ENCODE measurements at regions not wholly inside any gene's neighbourhood (a gene's known extent, or its start where the extent isn't known, plus 50 kb on each side); places are given as distances from the start of the nearest gene placed in this dataset.
"Not testable (repeated sequence)": the region's sequence is repeated elsewhere in the genome, so short reads cannot be mapped to it uniquely, and the experiment has no call there.

- H3K27ac ChIP-seq, result no peak overlapping the region
- no peak overlapping the region for H3K4me3 ChIP-seq
- TF ChIP-seq POLR2A (IDR thresholded peaks at IDR 0.05) (no peak), CTCF (IDR thresholded peaks at IDR 0.05) (no peak), EP300 (IDR thresholded peaks at IDR 0.05) (no peak)
- no peaks in the 10 kb centered on the region for H3K36me3 ChIP-seq
- WGBS, 3 donors, result 60 to 86% (median 85%) methylated on average over 3 of the region's 3 CpGs
- H3K4me1 ChIP-seq (ENCODE audit: insufficient read depth), result no peaks in the 10 kb centered on the region
- no peak for DNase-seq
- intact Hi-C loops (cut with DNase I), result no loop called here
- H3K9me3 ChIP-seq, result no peaks in the 10 kb centered on the region
- H3K27me3 ChIP-seq, result no peaks in the 10 kb centered on the region
Measured at GRCh38 chr5:60473654-60474053, 226.3 kb downstream of the DEPDC1B start.

- H3K27me3 ChIP-seq; H3K4me3 ChIP-seq; H3K36me3 ChIP-seq; intact Hi-C loops (cut with DNase I); H3K9me3 ChIP-seq; H3K4me1 ChIP-seq (ENCODE audit: insufficient read depth); DNase-seq; H3K27ac ChIP-seq: not testable (repeated sequence)
Measured at GRCh38 chr5:60473027-60473426, 226.9 kb downstream of the DEPDC1B start.

DNA sequence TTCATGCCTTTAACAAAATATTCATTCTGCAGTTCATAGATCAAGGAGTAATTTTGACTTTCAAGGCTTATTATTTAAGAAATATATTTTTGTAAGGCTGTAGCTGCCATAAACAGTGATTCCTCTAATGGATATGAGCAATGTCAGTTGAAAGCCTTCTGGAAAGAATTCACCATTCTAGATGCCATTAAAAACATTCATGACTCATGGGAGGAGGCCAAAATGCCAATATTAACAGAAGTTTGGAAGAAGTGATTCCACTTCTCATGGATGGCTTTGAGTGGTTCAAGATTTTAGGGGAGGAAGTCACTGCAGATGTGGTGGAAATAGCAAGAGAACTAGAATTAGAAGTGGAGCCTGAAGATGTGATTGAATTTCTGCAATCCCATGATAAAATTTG, 229.1 kb downstream of the DEPDC1B start:
- no peak for TF ChIP-seq CTCF (IDR thresholded peaks at IDR 0.05)
- TF ChIP-seq EP300 (IDR thresholded peaks at IDR 0.05), result no peak
- no peak for TF ChIP-seq POLR2A (IDR thresholded peaks at IDR 0.05)
- Histone ChIP-seq H3K9me3 (no peaks in the 10 kb centered on the region), H3K27me3 (no peaks in the 10 kb centered on the region), H3K4me3 (no peak overlapping the region), H3K36me3 (no peaks in the 10 kb centered on the region), H3K4me1 (ENCODE audit: insufficient read depth) (no peaks in the 10 kb centered on the region), H3K27ac (no peak overlapping the region)
- DNase-seq, result no peak
- intact Hi-C loops (cut with DNase I), result no loop called here

- WGBS, 3 donors, result 82 to 83% (median 83%) methylated on average over 1 of the region's 1 CpG
- Histone ChIP-seq H3K9me3 (no peaks in the 10 kb centered on the region), H3K27ac (no peak overlapping the region), H3K27me3 (no peaks in the 10 kb centered on the region), H3K4me3 (no peak overlapping the region), H3K4me1 (ENCODE audit: insufficient read depth) (no peaks in the 10 kb centered on the region), H3K36me3 (no peaks in the 10 kb centered on the region)
- intact Hi-C loops (cut with DNase I), result no loop called here
- TF ChIP-seq CTCF (IDR thresholded peaks at IDR 0.05), result no peak
- no peak for TF ChIP-seq POLR2A (IDR thresholded peaks at IDR 0.05)
- no peak for TF ChIP-seq EP300 (IDR thresholded peaks at IDR 0.05)
- DNase-seq, result no peak
Measured at GRCh38 chr5:60469286-60469685, 230.7 kb downstream of the DEPDC1B start.

DNA sequence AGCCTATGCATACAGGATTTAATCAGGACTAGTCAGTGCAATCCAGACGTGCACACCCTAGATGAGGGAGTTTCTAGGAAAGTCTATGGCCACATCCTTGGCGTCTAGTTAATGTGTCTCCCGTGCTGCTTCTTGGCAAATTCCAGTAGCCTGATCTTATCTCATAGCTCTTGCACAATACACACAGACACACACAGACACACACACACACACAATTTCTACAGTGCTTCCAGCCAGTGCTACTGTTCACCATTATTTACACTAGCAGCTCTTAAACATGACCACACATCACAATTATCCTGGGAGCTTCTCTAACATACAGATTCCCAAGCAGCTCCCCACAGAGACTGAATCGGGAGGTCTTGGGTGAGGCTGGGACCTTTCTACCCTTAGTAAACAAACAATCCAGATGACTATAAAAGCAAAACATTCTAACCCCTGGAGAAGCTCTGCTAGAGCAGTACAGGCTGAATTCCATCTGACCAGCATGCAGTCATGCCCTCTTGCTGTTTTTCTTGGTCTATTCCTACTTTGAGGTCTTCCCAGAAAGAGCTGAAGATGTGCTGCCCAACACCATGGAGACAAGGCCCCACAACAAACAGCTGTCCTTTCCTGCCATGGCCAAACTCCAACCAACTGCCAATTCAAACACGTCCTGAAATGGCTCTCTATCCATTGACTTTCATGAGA, 236.6 kb downstream of the DEPDC1B start:
- TF ChIP-seq POLR2A (IDR thresholded peaks at IDR 0.05), result no peak
- no peak for TF ChIP-seq EP300 (IDR thresholded peaks at IDR 0.05)
- DNase-seq, result no peak
- Histone ChIP-seq H3K9me3 (no peaks in the 10 kb centered on the region), H3K27ac (no peak overlapping the region), H3K27me3 (no peaks in the 10 kb centered on the region), H3K4me1 (ENCODE audit: insufficient read depth) (no peaks in the 10 kb centered on the region), H3K36me3 (no peaks in the 10 kb centered on the region), H3K4me3 (no peak overlapping the region)
- WGBS, 3 donors, result 39 to 63% (median 56%) methylated on average over 5 of the region's 5 CpGs
- intact Hi-C loops (cut with DNase I), result no loop called here
